GM23338 (cell line): ENCODE measurements at regions not wholly inside any gene's neighbourhood (a gene's known extent, or its start where the extent isn't known, plus 50 kb on each side); places are given as distances from the start of the nearest gene placed in this dataset.

Experiments used
- ATAC-seq: fragments of 200-7000 bp; cut with Tn5 transposase; 3 replicates; pipeline ENCODE4 v1.9.1; 2020
- DNase-seq: peaks from one replicate; pipeline ENCODE4 v3.0.0-alpha.2; 2015; ENCODE audit warnings: low spot score
- H2AFZ ChIP-seq: fragments of 200-600 bp; sonication (generic); 2 replicates; pipeline ENCODE4 v1.8.0; 2016; ENCODE audit warnings: antibody characterized with exemption, mild to moderate bottlenecking, moderate library complexity
- H3F3A ChIP-seq: fragments of 200-600 bp; sonication (generic); replicated peaks from 2 replicates; pipeline ENCODE4 v1.8.0; 2017; ENCODE audit warnings: antibody characterized with exemption, mixed run types, low read depth
- H3K27ac ChIP-seq: fragments of 200-600 bp; sonication (generic); 2 replicates; pipeline ENCODE4 v1.6.1; 2016; ENCODE audit warnings: low read depth
- H3K27me3 ChIP-seq: fragments of 200-600 bp; sonication (generic); 2 replicates; pipeline ENCODE4 v1.8.0; 2016; ENCODE audit warnings: mild to moderate bottlenecking, mixed run types, moderate library complexity; ENCODE audit not compliant: insufficient read depth
- H3K36me3 ChIP-seq: fragments of 200-600 bp; sonication (generic); 2 replicates; pipeline ENCODE4 v1.8.0; 2016; ENCODE audit warnings: mild to moderate bottlenecking; ENCODE audit not compliant: insufficient read depth
- H3K4me1 ChIP-seq: fragments of 200-600 bp; sonication (generic); 2 replicates; pipeline ENCODE4 v1.8.0; 2016; ENCODE audit warnings: mild to moderate bottlenecking, moderate library complexity; ENCODE audit not compliant: insufficient read depth
- H3K4me2 ChIP-seq: fragments of 200-600 bp; sonication (generic); 2 replicates; pipeline ENCODE4 v1.7.1; 2017; ENCODE audit warnings: mixed run types
- H3K4me3 ChIP-seq: fragments of 200-600 bp; sonication (generic); 2 replicates; pipeline ENCODE4 v1.6.1; 2016; ENCODE audit warnings: mixed run types
- H3K79me2 ChIP-seq: fragments of 200-600 bp; sonication (generic); replicated peaks from 2 replicates; pipeline ENCODE4 v1.8.0; 2017; ENCODE audit warnings: mild to moderate bottlenecking; ENCODE audit not compliant: insufficient read depth
- H3K9me2 ChIP-seq: fragments of 200-600 bp; sonication (generic); 2 replicates; pipeline ENCODE4 v1.8.0; 2017; ENCODE audit not compliant: insufficient read depth
- H4K20me1 ChIP-seq: fragments of 200-600 bp; sonication (generic); replicated peaks from 2 replicates; pipeline ENCODE4 v1.8.0; 2017; ENCODE audit warnings: mild to moderate bottlenecking; ENCODE audit not compliant: insufficient read depth
- H3K27ac Mint-ChIP-seq: 2 replicates; pipeline ENCODE4 v1.8.0; 2020; ENCODE audit warnings: inconsistent platforms, mild to moderate bottlenecking, moderate library complexity, mixed read lengths
- H3K27me3 Mint-ChIP-seq: 3 replicates; pipeline ENCODE4 v1.8.0; 2022; ENCODE audit warnings: low read depth, mild to moderate bottlenecking, moderate library complexity, mixed read lengths, inconsistent platforms; ENCODE audit not compliant: insufficient read depth, poor library complexity
- H3K36me3 Mint-ChIP-seq: 3 replicates; pipeline ENCODE4 v1.8.0; 2021; ENCODE audit warnings: low read depth, mild to moderate bottlenecking, inconsistent platforms, moderate library complexity, mixed read lengths
- H3K4me1 Mint-ChIP-seq: 3 replicates; pipeline ENCODE4 v1.8.0; 2020; ENCODE audit warnings: mild to moderate bottlenecking, inconsistent platforms, mixed read lengths
- H3K4me3 Mint-ChIP-seq: 3 replicates; pipeline ENCODE4 v1.8.0; 2021; ENCODE audit warnings: moderate library complexity, mild to moderate bottlenecking, inconsistent platforms, mixed read lengths
- H3K9me3 Mint-ChIP-seq: 3 replicates; pipeline ENCODE4 v1.8.0; 2020; ENCODE audit warnings: moderate library complexity, mild to moderate bottlenecking, inconsistent platforms, mixed read lengths
- CREB1 ChIP-seq: fragments of 250-450 bp; sonication (Bioruptor Pico); IDR thresholded peaks from 2 replicates; pipeline ENCODE4 v1.5.0; 2020; ENCODE audit warnings: low read depth, mild to moderate bottlenecking, moderate library complexity
- EZH2 ChIP-seq: fragments of 200-600 bp; sonication (generic); IDR thresholded peaks from one replicate; pipeline ENCODE4 v1.8.0; 2017; ENCODE audit warnings: antibody characterized with exemption, mild to moderate bottlenecking, low read depth; ENCODE audit not compliant: unreplicated experiment
- POLR2AphosphoS5 ChIP-seq: IDR thresholded peaks from 2 replicates; pipeline ENCODE4 v1.6.1; 2016; ENCODE audit warnings: antibody characterized with exemption, low read depth
- STAT1 ChIP-seq: IDR thresholded peaks from one replicate; pipeline ENCODE4 v1.6.1; 2016; ENCODE audit warnings: antibody characterized with exemption; ENCODE audit not compliant: unreplicated experiment
- ZNF114 ChIP-seq: fragments of 250-450 bp; sonication (Bioruptor Pico); IDR thresholded peaks from 2 replicates; pipeline ENCODE4 v1.5.0; 2020; ENCODE audit warnings: mild to moderate bottlenecking, moderate library complexity
- ZNF331 ChIP-seq: fragments of 250-450 bp; sonication (Bioruptor Pico); IDR thresholded peaks from 2 replicates; pipeline ENCODE4 v1.5.0; 2020; ENCODE audit warnings: low read depth, mild to moderate bottlenecking, moderate library complexity
- TF ChIP-seq, protein P1 (sequence below): fragments of 250-450 bp; sonication (Bioruptor Pico); IDR thresholded peaks from 2 replicates; pipeline ENCODE4 v1.5.0; 2020; ENCODE audit warnings: mild to moderate bottlenecking, moderate library complexity
- TF ChIP-seq, protein P2 (sequence below): IDR thresholded peaks from one replicate; pipeline ENCODE4 v1.6.1; 2018; ENCODE audit warnings: antibody characterized with exemption; ENCODE audit not compliant: unreplicated experiment
- TF ChIP-seq, protein P3 (sequence below), 2 experiments: fragments of 200-600 bp in 1 of 2; sonication (generic) in 1 of 2; conservative IDR thresholded peaks; 2 replicates each; pipeline versions ENCODE4 v1.5.1 to v1.6.1; 2016 to 2017; ENCODE audit warnings: antibody characterized with exemption in 2 of 2, low read depth in 2 of 2, mild to moderate bottlenecking in 2 of 2, moderate library complexity in 1 of 2
- TF ChIP-seq, protein P4 (sequence below): IDR thresholded peaks from 2 replicates; pipeline ENCODE4 v1.6.1; 2016; ENCODE audit warnings: antibody characterized with exemption

DNA sequence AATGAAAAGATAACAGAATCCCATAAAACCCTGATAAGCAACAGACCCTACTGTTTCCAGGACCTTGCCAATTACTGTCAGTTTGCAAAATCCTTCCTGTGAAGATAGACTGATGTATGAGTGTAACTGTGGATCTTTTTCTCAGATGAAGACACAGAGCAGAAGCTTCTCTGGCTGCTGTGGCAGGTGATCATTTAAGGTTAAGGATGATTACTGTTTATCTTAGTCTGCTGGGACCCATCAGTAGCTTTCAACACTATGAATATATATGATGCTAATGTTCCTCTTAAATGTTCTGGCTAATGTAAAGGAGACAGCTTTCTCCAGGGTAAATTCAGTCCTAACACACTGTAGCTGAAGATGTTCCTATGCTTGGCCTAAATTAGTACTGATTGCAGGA lies 56.0 kb upstream of the CTTNBP2 start:
- H3F3A ChIP-seq, result no peaks in the 10 kb centered on the region
- TF ChIP-seq ZNF114 (CRISPR knock-in tag) (no peak), ZNF331 (CRISPR knock-in tag) (no peak), POLR2AphosphoS5 (no peak), STAT1 (no peak), CREB1 (no peak), EZH2 (no peak)
- TF ChIP-seq, protein P1, sequence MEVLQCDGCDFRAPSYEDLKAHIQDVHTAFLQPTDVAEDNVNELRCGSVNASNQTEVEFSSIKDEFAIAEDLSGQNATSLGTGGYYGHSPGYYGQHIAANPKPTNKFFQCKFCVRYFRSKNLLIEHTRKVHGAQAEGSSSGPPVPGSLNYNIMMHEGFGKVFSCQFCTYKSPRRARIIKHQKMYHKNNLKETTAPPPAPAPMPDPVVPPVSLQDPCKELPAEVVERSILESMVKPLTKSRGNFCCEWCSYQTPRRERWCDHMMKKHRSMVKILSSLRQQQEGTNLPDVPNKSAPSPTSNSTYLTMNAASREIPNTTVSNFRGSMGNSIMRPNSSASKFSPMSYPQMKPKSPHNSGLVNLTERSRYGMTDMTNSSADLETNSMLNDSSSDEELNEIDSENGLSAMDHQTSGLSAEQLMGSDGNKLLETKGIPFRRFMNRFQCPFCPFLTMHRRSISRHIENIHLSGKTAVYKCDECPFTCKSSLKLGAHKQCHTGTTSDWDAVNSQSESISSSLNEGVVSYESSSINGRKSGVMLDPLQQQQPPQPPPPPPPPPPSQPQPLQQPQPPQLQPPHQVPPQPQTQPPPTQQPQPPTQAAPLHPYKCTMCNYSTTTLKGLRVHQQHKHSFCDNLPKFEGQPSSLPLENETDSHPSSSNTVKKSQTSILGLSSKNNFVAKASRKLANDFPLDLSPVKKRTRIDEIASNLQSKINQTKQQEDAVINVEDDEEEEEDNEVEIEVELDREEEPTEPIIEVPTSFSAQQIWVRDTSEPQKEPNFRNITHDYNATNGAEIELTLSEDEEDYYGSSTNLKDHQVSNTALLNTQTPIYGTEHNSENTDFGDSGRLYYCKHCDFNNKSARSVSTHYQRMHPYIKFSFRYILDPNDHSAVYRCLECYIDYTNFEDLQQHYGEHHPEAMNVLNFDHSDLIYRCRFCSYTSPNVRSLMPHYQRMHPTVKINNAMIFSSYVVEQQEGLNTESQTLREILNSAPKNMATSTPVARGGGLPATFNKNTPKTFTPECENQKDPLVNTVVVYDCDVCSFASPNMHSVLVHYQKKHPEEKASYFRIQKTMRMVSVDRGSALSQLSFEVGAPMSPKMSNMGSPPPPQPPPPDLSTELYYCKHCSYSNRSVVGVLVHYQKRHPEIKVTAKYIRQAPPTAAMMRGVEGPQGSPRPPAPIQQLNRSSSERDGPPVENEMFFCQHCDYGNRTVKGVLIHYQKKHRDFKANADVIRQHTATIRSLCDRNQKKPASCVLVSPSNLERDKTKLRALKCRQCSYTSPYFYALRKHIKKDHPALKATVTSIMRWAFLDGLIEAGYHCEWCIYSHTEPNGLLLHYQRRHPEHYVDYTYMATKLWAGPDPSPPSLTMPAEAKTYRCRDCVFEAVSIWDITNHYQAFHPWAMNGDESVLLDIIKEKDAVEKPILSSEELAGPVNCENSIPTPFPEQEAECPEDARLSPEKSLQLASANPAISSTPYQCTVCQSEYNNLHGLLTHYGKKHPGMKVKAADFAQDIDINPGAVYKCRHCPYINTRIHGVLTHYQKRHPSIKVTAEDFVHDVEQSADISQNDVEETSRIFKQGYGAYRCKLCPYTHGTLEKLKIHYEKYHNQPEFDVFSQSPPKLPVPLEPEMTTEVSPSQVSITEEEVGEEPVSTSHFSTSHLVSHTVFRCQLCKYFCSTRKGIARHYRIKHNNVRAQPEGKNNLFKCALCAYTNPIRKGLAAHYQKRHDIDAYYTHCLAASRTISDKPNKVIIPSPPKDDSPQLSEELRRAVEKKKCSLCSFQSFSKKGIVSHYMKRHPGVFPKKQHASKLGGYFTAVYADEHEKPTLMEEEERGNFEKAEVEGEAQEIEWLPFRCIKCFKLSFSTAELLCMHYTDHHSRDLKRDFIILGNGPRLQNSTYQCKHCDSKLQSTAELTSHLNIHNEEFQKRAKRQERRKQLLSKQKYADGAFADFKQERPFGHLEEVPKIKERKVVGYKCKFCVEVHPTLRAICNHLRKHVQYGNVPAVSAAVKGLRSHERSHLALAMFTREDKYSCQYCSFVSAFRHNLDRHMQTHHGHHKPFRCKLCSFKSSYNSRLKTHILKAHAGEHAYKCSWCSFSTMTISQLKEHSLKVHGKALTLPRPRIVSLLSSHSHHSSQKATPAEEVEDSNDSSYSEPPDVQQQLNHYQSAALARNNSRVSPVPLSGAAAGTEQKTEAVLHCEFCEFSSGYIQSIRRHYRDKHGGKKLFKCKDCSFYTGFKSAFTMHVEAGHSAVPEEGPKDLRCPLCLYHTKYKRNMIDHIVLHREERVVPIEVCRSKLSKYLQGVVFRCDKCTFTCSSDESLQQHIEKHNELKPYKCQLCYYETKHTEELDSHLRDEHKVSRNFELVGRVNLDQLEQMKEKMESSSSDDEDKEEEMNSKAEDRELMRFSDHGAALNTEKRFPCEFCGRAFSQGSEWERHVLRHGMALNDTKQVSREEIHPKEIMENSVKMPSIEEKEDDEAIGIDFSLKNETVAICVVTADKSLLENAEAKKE (CRISPR knock-in tag), result no peak
- TF ChIP-seq, protein P2, sequence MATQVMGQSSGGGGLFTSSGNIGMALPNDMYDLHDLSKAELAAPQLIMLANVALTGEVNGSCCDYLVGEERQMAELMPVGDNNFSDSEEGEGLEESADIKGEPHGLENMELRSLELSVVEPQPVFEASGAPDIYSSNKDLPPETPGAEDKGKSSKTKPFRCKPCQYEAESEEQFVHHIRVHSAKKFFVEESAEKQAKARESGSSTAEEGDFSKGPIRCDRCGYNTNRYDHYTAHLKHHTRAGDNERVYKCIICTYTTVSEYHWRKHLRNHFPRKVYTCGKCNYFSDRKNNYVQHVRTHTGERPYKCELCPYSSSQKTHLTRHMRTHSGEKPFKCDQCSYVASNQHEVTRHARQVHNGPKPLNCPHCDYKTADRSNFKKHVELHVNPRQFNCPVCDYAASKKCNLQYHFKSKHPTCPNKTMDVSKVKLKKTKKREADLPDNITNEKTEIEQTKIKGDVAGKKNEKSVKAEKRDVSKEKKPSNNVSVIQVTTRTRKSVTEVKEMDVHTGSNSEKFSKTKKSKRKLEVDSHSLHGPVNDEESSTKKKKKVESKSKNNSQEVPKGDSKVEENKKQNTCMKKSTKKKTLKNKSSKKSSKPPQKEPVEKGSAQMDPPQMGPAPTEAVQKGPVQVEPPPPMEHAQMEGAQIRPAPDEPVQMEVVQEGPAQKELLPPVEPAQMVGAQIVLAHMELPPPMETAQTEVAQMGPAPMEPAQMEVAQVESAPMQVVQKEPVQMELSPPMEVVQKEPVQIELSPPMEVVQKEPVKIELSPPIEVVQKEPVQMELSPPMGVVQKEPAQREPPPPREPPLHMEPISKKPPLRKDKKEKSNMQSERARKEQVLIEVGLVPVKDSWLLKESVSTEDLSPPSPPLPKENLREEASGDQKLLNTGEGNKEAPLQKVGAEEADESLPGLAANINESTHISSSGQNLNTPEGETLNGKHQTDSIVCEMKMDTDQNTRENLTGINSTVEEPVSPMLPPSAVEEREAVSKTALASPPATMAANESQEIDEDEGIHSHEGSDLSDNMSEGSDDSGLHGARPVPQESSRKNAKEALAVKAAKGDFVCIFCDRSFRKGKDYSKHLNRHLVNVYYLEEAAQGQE, result no peak
- TF ChIP-seq, protein P3, sequence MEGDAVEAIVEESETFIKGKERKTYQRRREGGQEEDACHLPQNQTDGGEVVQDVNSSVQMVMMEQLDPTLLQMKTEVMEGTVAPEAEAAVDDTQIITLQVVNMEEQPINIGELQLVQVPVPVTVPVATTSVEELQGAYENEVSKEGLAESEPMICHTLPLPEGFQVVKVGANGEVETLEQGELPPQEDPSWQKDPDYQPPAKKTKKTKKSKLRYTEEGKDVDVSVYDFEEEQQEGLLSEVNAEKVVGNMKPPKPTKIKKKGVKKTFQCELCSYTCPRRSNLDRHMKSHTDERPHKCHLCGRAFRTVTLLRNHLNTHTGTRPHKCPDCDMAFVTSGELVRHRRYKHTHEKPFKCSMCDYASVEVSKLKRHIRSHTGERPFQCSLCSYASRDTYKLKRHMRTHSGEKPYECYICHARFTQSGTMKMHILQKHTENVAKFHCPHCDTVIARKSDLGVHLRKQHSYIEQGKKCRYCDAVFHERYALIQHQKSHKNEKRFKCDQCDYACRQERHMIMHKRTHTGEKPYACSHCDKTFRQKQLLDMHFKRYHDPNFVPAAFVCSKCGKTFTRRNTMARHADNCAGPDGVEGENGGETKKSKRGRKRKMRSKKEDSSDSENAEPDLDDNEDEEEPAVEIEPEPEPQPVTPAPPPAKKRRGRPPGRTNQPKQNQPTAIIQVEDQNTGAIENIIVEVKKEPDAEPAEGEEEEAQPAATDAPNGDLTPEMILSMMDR (conservative IDR thresholded peaks at IDR 0.05; ENCODE audit: low read depth in 2 of 2), result no peak
- TF ChIP-seq, protein P4, sequence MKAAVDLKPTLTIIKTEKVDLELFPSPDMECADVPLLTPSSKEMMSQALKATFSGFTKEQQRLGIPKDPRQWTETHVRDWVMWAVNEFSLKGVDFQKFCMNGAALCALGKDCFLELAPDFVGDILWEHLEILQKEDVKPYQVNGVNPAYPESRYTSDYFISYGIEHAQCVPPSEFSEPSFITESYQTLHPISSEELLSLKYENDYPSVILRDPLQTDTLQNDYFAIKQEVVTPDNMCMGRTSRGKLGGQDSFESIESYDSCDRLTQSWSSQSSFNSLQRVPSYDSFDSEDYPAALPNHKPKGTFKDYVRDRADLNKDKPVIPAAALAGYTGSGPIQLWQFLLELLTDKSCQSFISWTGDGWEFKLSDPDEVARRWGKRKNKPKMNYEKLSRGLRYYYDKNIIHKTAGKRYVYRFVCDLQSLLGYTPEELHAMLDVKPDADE, result no peak
- Mint-ChIP-seq H3K9me3 (peaks cover 11% of the 10 kb centered on the region), H3K27me3 (peaks cover 1% of the 10 kb centered on the region), H3K36me3 (0 out of 3 replicates have a peak, but pooled peaks cover 4% of the 10 kb centered on the region), H3K27ac (no peak overlapping the region), H3K4me1 (peaks cover 5% of the 10 kb centered on the region; the same call in 2 of the 3 replicates), H3K4me3 (no peak overlapping the region)
- ATAC-seq (no peak), DNase-seq (no peak)
- H3K27me3 ChIP-seq, result no peaks in the 10 kb centered on the region
- H4K20me1 ChIP-seq, result no peaks in the 10 kb centered on the region
- no peak overlapping the region for H3K4me3 ChIP-seq
- no peak overlapping the region for H3K27ac ChIP-seq
- no peaks in the 10 kb centered on the region for H3K4me1 ChIP-seq
- H3K36me3 ChIP-seq, result no peaks in the 10 kb centered on the region
- H2AFZ ChIP-seq, result no peak overlapping the region
- H3K9me2 ChIP-seq, result peaks cover 12% of the 10 kb centered on the region
- no peaks in the 10 kb centered on the region for H3K79me2 ChIP-seq
- no peak overlapping the region for H3K4me2 ChIP-seq
